ENCODE measurements at regions not wholly inside any gene's neighbourhood (a gene's known extent, or its start where the extent isn't known, plus 50 kb on each side); places are given as distances from the start of the nearest gene placed in this dataset.

GRCh38 chr22:44555046-44555445 is 57.0 kb upstream of the RTL6 start:
- DNase-seq (ENCODE audit: low read depth, low spot score) = no peak
- in situ Hi-C loops (cut with HindIII; ENCODE audit: low pct_unique_long_range_greater_than_20kb, low sequenced_read_pairs) = no loop called here
- Histone ChIP-seq H3K4me1 (ENCODE audit: control insufficient read depth, insufficient read depth, low read length) (no peaks in the 10 kb centered on the region), H3K27ac (ENCODE audit: low read length) (no peak overlapping the region), H3K4me3 (ENCODE audit: low read depth in 2 of 2, low read length in 2 of 2) (no peak overlapping the region), H3K36me3 (ENCODE audit: control insufficient read depth, insufficient read depth, low read length) (no peaks in the 10 kb centered on the region), H3K27me3 (ENCODE audit: control insufficient read depth, insufficient read depth, low read length) (no peaks in the 10 kb centered on the region), H3K9me3 (ENCODE audit: control insufficient read depth, insufficient read depth, low read depth, low read length) (no peaks in the 10 kb centered on the region)
- POLR2A ChIA-PET = no interaction called here
- CTCF ChIA-PET = no interaction called here
- no peak for TF ChIP-seq POLR2AphosphoS5 (IDR thresholded peaks at IDR 0.05; ENCODE audit: low read depth, low read length)
- no peak for TF ChIP-seq REST (IDR thresholded peaks at IDR 0.05; ENCODE audit: insufficient read depth in 1 of 2, low read depth in 2 of 2, low read length in 1 of 2)
- TF ChIP-seq TCF7L2 (IDR thresholded peaks at IDR 0.05; ENCODE audit: low read depth, low read length) = no peak
- no peak for TF ChIP-seq CTCF (IDR thresholded peaks at IDR 0.05)
- TF ChIP-seq SIN3A (IDR thresholded peaks at IDR 0.05; ENCODE audit: borderline replicate concordance, insufficient read depth, low read depth, low read length) = no peak
- no TSS peak for BruUV-seq (replicated peaks)
- ATAC-seq = no peak
- intact Hi-C loops (cut with micrococcal nuclease; ENCODE audit: unreplicated experiment) = no loop called here

- POLR2A ChIA-PET = no interaction called here
- H3K27me3 ChIP-seq (ENCODE audit: control insufficient read depth, insufficient read depth, low read length) = no peaks in the 10 kb centered on the region
- DNase-seq (ENCODE audit: low read depth, low spot score) (no peak), ATAC-seq (no peak)
- no peaks in the 10 kb centered on the region for H3K36me3 ChIP-seq (ENCODE audit: control insufficient read depth, insufficient read depth, low read length)
- no TSS peak for BruUV-seq (replicated peaks)
- in situ Hi-C loops (cut with HindIII; ENCODE audit: low pct_unique_long_range_greater_than_20kb, low sequenced_read_pairs) = no loop called here
- H3K4me3 ChIP-seq (ENCODE audit: low read depth in 2 of 2, low read length in 2 of 2) = no peak overlapping the region
- intact Hi-C loops (cut with micrococcal nuclease; ENCODE audit: unreplicated experiment) = no loop called here
- CTCF ChIA-PET = no interaction called here
- no peaks in the 10 kb centered on the region for H3K4me1 ChIP-seq (ENCODE audit: control insufficient read depth, insufficient read depth, low read length)
- no peaks in the 10 kb centered on the region for H3K9me3 ChIP-seq (ENCODE audit: control insufficient read depth, insufficient read depth, low read depth, low read length)
- no peak overlapping the region for H3K27ac ChIP-seq (ENCODE audit: low read length)
- no peak for TF ChIP-seq POLR2AphosphoS5 (IDR thresholded peaks at IDR 0.05; ENCODE audit: low read depth, low read length)
- TF ChIP-seq SIN3A (IDR thresholded peaks at IDR 0.05; ENCODE audit: borderline replicate concordance, insufficient read depth, low read depth, low read length) = no peak
- no peak for TF ChIP-seq CTCF (IDR thresholded peaks at IDR 0.05)
- no peak for TF ChIP-seq REST (IDR thresholded peaks at IDR 0.05; ENCODE audit: insufficient read depth in 1 of 2, low read depth in 2 of 2, low read length in 1 of 2)
- no peak for TF ChIP-seq TCF7L2 (IDR thresholded peaks at IDR 0.05; ENCODE audit: low read depth, low read length)
Observed at GRCh38 chr22:44554411-44554810, 56.4 kb upstream of the RTL6 start.
